IPS-18a (cell line): ENCODE measurements at regions not wholly inside any gene's neighbourhood (a gene's known extent, or its start where the extent isn't known, plus 50 kb on each side); places are given as distances from the start of the nearest gene placed in this dataset.
"Not testable (repeated sequence)": the region's sequence is repeated elsewhere in the genome, so short reads cannot be mapped to it uniquely, and the experiment has no call there.

Source experiments
- H3K27ac ChIP-seq: one replicate; pipeline ENCODE4 v1.5.1; 2013; ENCODE audit warnings: low read length
- H3K27me3 ChIP-seq: one replicate; pipeline ENCODE4 v1.6.1; 2013; ENCODE audit warnings: mild to moderate bottlenecking, low read length; ENCODE audit not compliant: control insufficient read depth, insufficient read depth
- H3K36me3 ChIP-seq: one replicate; pipeline ENCODE4 v1.6.1; 2013; ENCODE audit warnings: low read depth, low read length; ENCODE audit not compliant: control insufficient read depth
- H3K4me1 ChIP-seq: one replicate; pipeline ENCODE4 v1.6.1; 2013; ENCODE audit warnings: low read depth, low read length; ENCODE audit not compliant: control insufficient read depth
- H3K4me3 ChIP-seq: one replicate; pipeline ENCODE4 v1.5.1; 2013; ENCODE audit warnings: low read length
- H3K9ac ChIP-seq: one replicate; pipeline ENCODE4 v1.6.1; 2013; ENCODE audit warnings: mild to moderate bottlenecking, low read length, moderate library complexity
- H3K9me3 ChIP-seq: one replicate; pipeline ENCODE4 v1.6.1; 2013; ENCODE audit warnings: low read depth, low read length; ENCODE audit not compliant: control insufficient read depth

DNA sequence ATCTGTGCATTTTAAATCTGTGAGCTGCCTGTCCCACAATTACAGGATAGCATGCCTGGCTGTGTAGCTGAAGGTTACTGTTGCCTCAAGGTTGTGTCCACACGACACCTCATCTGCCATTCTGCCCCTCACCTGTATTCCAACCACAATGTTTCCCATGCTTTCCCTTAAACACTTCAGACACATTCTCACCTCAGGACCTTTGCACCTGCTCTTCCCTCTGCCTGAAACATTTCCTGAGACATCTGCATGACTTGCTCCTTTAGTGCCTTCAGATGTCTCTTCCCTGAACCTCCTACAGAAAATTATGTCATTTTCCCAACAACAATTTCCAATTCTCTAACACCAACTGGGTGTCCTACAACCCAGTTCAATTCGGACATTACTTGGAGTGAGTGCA is 120.4 kb downstream of the ZNF608 start:
- Histone ChIP-seq H3K9ac (no peak overlapping the region), H3K27ac (no peak overlapping the region), H3K4me3 (no peak overlapping the region)

DNA sequence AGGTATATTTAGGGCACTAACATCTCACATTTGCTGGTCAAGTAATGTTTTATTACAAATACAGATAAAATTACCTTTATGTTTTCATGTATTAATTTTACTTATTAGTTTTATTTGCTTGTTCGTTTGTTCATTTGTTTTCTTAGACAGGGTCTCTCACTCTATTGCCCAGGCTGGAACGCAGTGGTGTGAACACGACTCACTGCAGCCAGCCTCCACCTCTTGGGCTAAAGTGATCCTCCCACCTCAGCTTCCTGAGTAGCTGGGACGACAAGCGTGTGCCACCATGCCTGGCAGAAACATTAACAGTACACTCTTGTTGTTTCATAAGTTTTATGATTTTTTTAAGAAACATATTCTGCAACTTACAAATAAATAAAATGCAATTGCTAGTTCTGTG is 123.2 kb downstream of the ZNF608 start:
- H3K9me3 ChIP-seq = no peaks in the 10 kb centered on the region
- no peak overlapping the region for H3K9ac ChIP-seq
- H3K4me3 ChIP-seq = no peak overlapping the region
- no peaks in the 10 kb centered on the region for H3K36me3 ChIP-seq
- peaks cover 6% of the 10 kb centered on the region for H3K4me1 ChIP-seq
- no peaks in the 10 kb centered on the region for H3K27me3 ChIP-seq
- H3K27ac ChIP-seq = no peak overlapping the region

More for the DNA sequence above, 120.4 kb downstream of the ZNF608 start:
- Histone ChIP-seq H3K36me3 (no peaks in the 10 kb centered on the region), H3K9me3 (no peaks in the 10 kb centered on the region), H3K27me3 (no peaks in the 10 kb centered on the region), H3K4me1 (peaks cover 9% of the 10 kb centered on the region)

DNA sequence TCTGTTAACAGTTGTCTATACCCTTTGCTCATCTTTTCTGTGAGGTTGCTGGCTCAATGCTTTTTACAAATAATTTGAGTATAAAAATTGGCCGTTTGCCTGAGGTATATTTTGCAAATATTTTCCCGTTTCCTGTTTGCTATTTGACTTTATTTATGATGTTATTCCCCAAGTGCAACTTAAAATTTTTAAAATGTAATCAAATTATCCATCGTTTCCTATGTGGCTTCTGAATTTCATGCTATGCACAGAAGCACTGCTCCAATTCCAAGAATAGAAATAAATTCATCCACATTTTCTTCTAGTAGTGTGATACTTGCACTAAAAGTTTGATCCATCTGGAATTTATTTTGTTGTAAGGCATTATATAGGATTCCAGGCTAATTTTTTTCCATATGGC is 123.6 kb downstream of the ZNF608 start:
- no peaks in the 10 kb centered on the region for H3K27me3 ChIP-seq
- H3K4me3 ChIP-seq = no peak overlapping the region
- no peak overlapping the region for H3K9ac ChIP-seq
- no peaks in the 10 kb centered on the region for H3K9me3 ChIP-seq
- no peaks in the 10 kb centered on the region for H3K36me3 ChIP-seq
- no peak overlapping the region for H3K27ac ChIP-seq
- H3K4me1 ChIP-seq = peaks cover 6% of the 10 kb centered on the region

DNA sequence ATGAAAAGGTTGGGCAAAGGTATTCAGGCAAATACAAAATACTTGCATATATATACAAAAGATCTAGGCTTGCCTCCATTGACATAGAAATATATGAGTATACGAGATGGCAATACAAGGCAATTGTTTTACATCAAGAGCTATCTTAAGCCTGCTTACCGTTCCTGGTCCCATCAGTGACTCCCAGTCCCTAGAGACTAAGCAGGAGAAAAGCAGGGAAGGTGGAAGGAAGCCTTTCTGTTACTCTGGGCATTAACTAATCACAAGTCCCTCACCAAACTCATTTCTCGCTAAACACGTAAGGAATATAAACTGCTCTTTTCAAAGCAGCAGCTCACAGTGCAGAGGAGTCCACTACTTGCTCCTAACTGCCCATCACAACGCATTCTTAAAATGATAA is 125.2 kb downstream of the ZNF608 start:
- Histone ChIP-seq H3K36me3 (no peaks in the 10 kb centered on the region), H3K9ac (no peak overlapping the region), H3K4me3 (no peak overlapping the region), H3K9me3 (no peaks in the 10 kb centered on the region), H3K27ac (no peak overlapping the region), H3K27me3 (no peaks in the 10 kb centered on the region), H3K4me1 (peaks cover 6% of the 10 kb centered on the region)

DNA sequence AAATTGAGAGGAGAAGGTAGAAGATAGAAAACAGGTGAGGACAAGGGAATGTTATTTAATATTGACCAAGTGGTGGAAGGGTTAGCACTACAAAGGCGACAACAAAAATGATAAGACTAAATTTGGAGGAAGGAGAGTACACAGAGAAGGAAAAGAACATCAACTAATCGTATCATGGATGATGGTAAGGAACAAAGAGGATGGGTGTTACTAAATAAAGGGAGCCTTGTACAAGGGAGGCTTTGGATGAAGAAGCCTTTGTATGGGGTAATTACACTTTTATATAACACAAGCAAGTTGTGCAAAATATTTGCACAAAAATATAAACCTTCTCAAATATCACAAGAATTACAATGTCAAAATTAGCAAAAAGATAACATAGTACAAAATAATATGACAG is 125.7 kb downstream of the ZNF608 start:
- Histone ChIP-seq H3K9me3 (no peaks in the 10 kb centered on the region), H3K27me3 (no peaks in the 10 kb centered on the region), H3K4me1 (peaks cover 6% of the 10 kb centered on the region), H3K36me3 (no peaks in the 10 kb centered on the region), H3K9ac (no peak overlapping the region), H3K4me3 (no peak overlapping the region), H3K27ac (no peak overlapping the region)

DNA sequence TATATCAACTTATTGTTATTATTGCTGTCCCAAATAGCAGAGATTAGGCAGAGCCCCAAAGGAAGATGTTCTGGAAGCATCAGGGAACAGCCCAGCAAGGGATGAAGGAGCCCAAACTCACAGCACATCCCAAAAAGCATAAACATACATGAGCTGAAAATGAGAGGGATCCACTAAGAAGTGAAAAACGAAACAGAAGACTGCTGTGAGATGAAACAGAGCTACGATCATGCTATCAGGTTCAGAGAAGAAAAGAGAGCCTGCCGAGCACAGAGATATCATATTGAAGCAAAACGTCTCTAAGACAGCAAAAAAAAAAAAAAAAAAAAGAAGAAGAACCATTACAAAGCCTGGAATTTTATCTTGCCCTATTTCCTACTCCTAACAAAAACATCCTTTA is 127.3 kb downstream of the ZNF608 start:
- H3K9ac ChIP-seq = no peak overlapping the region
- no peaks in the 10 kb centered on the region for H3K9me3 ChIP-seq
- H3K36me3 ChIP-seq = no peaks in the 10 kb centered on the region
- H3K27me3 ChIP-seq = no peaks in the 10 kb centered on the region
- H3K27ac ChIP-seq = no peak overlapping the region
- H3K4me3 ChIP-seq = no peak overlapping the region
- no peaks in the 10 kb centered on the region for H3K4me1 ChIP-seq

DNA sequence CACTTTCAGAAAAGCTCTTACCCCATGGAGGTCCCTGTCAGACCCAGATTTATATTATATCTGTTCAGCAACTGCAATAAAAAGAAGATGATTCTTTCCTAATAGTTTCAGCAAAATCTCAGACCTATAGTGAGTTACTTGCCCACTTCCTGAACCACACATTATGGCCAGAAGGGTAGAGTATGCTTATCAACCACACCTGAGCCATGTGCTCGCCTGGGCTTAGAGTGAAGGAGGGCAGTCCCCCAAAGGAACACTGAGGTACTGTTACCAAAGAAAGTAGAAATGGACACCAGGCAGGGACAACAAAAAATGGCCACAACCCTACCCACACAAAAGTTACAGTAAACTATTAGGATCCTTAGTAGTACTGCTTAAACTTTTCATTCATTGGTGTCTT is 128.7 kb downstream of the ZNF608 start:
- Histone ChIP-seq H3K27ac (no peak overlapping the region), H3K27me3 (no peaks in the 10 kb centered on the region), H3K9ac (no peak overlapping the region), H3K36me3 (no peaks in the 10 kb centered on the region), H3K4me3 (no peak overlapping the region), H3K9me3 (no peaks in the 10 kb centered on the region), H3K4me1 (no peaks in the 10 kb centered on the region)

DNA sequence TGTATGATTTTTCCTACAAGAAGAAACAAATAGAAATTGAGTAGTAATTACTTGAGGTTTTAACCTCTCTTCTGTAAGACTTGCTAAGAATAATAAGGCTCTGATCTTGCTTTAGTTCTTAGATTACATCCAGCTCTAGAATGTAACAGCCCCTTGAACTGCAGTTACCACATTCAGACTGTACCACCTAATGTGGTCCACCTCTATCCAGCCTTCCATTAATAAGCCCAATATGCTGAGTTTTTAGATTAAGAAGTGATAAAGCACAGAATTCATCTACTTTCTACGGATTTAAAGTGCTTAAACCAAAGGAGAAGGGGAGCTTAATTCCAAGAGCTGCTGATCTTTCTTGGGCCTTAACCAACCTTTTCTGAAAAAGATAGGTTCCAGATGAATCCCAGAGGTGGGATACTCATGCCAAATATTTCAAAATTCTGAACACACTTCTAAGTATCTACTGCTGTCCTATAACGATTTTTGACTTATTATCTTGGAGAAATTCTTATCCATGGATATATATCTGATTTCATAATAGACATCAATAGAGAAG is 131.5 kb downstream of the ZNF608 start:
- Histone ChIP-seq H3K36me3 (no peaks in the 10 kb centered on the region), H3K9me3 (no peaks in the 10 kb centered on the region), H3K27me3 (no peaks in the 10 kb centered on the region), H3K4me3 (no peak overlapping the region), H3K27ac (no peak overlapping the region), H3K4me1 (peaks cover 5% of the 10 kb centered on the region), H3K9ac (no peak overlapping the region)

DNA sequence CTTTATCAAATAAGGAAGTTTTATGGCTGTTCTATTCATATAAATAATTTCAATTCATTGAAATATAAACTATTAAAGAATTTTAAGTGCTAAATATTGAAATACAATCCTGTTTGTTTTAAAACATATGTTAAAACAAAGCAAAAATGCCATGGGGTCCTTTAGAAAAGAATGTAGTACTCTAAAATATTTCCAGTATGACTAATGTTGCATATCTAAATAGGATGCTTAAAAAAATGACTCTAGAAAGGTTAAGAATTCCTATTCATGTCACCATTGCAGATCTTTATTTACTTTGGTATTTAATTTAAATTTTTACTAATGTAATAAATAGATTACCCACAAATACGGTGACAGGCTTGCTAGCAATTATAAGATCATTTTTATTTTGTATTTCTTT is 132.3 kb downstream of the ZNF608 start:
- Histone ChIP-seq H3K27me3 (no peaks in the 10 kb centered on the region), H3K9ac (no peak overlapping the region), H3K9me3 (no peaks in the 10 kb centered on the region), H3K4me1 (peaks cover 5% of the 10 kb centered on the region), H3K36me3 (no peaks in the 10 kb centered on the region), H3K27ac (no peak overlapping the region), H3K4me3 (no peak overlapping the region)

DNA sequence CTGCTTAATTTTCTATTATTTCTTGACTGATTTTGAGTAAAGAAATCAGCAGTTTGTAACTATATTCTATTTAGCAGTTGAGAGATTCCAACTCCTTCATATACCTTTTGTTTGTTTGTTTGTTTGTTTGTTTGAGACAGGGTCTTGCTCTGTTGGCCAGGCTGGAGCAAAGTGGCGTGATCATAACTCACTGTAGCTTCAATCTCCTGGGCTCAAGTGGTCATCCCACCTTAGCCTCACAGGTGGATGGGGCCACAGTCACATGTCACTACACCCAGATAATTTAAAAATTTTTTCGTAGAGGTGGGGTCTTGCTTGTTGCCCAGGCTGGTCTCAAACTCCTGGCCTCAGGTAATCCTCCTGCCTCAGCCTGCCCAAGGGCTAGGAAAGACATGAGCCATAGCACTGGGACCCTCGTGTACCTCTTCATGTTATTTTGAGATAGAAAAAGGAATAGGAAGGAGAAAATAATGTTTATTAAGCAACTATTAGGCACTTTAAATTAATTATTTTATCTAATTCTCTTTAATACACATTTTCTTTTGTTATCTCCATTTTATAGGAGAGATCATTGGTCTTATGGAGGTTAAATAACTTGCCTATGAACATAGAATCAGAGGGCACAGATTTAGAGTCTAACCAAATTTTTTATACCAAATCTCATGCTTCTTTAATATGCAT is 133.0 kb downstream of the ZNF608 start:
- no peak overlapping the region for H3K9ac ChIP-seq

DNA sequence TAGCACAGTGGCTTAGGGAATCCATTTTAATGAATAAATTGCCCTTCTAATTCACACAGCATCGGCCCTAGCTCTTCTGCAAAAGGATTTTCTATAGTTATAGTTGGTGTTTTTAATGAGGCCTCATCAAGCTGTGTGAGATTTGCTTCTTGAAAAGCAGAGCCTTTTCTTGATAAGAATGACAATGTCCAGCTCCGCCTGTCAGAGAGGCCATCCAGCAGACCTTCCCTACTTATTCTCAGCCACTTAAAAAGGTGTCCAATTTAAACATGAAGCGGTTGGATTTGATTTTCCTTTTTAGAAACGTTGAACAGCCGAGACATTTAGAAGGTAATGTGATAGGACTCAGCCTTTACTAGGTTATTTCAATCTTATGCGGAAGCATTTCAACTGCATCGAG is 134.4 kb downstream of the ZNF608 start:
- Histone ChIP-seq H3K4me3 (no peak overlapping the region), H3K36me3 (no peaks in the 10 kb centered on the region), H3K9ac (no peak overlapping the region), H3K27me3 (no peaks in the 10 kb centered on the region), H3K27ac (no peak overlapping the region), H3K9me3 (no peaks in the 10 kb centered on the region), H3K4me1 (peaks cover 5% of the 10 kb centered on the region)

More for the DNA sequence above, 133.0 kb downstream of the ZNF608 start:
- Histone ChIP-seq H3K27ac (no peak overlapping the region), H3K9me3 (no peaks in the 10 kb centered on the region), H3K27me3 (no peaks in the 10 kb centered on the region), H3K4me1 (peaks cover 5% of the 10 kb centered on the region), H3K36me3 (no peaks in the 10 kb centered on the region), H3K4me3 (no peak overlapping the region)

DNA sequence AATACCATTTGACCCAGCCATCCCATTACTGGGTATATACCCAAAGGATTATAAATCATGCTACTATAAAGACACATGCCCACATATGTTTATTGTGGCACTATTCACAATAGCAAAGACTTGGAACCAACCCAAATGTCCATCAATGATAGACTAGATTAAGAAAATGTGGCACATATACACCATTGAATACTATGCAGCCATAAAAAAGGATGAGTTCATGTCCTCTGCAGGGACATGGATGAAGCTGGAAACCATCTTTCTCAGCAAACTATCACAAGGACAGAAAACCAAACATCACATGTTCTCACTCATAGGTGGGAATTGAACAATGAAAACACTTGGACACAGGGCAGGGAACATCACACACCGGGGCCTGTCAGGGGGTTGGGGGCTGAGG is 135.2 kb downstream of the ZNF608 start:
- H3K36me3 ChIP-seq, H3K27me3 ChIP-seq, H3K4me3 ChIP-seq, H3K4me1 ChIP-seq, H3K9me3 ChIP-seq, H3K9ac ChIP-seq, H3K27ac ChIP-seq: not testable (repeated sequence)
